Mesothelial cell of epicardium (in vitro differentiated cells): ENCODE measurements at regions not wholly inside any gene's neighbourhood (a gene's known extent, or its start where the extent isn't known, plus 50 kb on each side); places are given as distances from the start of the nearest gene placed in this dataset.

Experiments
- DNase-seq, 2 experiments: peaks; one replicate each; pipeline ENCODE4 v3.0.0; 2021; ENCODE audit warnings: low spot score in 2 of 2; ENCODE audit not compliant: unreplicated experiment in 2 of 2
- H3K27ac Mint-ChIP-seq: 2 replicates; pipeline ENCODE4 v1.8.0; 2021; ENCODE audit warnings: mixed read lengths
- H3K27me3 Mint-ChIP-seq: 2 replicates; pipeline ENCODE4 v1.8.0; 2021; ENCODE audit warnings: low read depth, mixed read lengths
- H3K36me3 Mint-ChIP-seq: 2 replicates; pipeline ENCODE4 v1.8.0; 2021; ENCODE audit warnings: mixed read lengths
- H3K4me1 Mint-ChIP-seq: 2 replicates; pipeline ENCODE4 v1.8.0; 2021; ENCODE audit warnings: mixed read lengths
- H3K4me3 Mint-ChIP-seq: 2 replicates; pipeline ENCODE4 v1.8.0; 2021; ENCODE audit warnings: mild to moderate bottlenecking, moderate library complexity, mixed read lengths
- H3K9me3 Mint-ChIP-seq: 2 replicates; pipeline ENCODE4 v1.8.0; 2021; ENCODE audit warnings: mixed read lengths
- CTCF ChIP-seq: fragments of 200-600 bp; sonication (generic); IDR thresholded peaks from one replicate; pipeline ENCODE4 v1.5.0; 2021; ENCODE audit warnings: antibody characterized with exemption; ENCODE audit not compliant: unreplicated experiment

GRCh38 chr2:221762496-221762895 is 190.4 kb upstream of the EPHA4 start:
- Mint-ChIP-seq H3K4me1 (peaks cover 17% of the 10 kb centered on the region), H3K27ac (no peak overlapping the region), H3K27me3 (no peaks in the 10 kb centered on the region), H3K4me3 (no peak overlapping the region), H3K36me3 (no peaks in the 10 kb centered on the region), H3K9me3 (peaks cover 6% of the 10 kb centered on the region)
- DNase-seq, result no peak
- no peak for TF ChIP-seq CTCF

GRCh38 chr2:221761260-221761659 is 189.2 kb upstream of the EPHA4 start:
- DNase-seq, result no peak
- H3K36me3 Mint-ChIP-seq, result no peaks in the 10 kb centered on the region
- H3K4me1 Mint-ChIP-seq, result peaks cover 10% of the 10 kb centered on the region
- TF ChIP-seq CTCF, result no peak
- H3K27me3 Mint-ChIP-seq, result no peaks in the 10 kb centered on the region
- no peak overlapping the region for H3K4me3 Mint-ChIP-seq
- no peak overlapping the region for H3K27ac Mint-ChIP-seq
- H3K9me3 Mint-ChIP-seq, result peaks cover 6% of the 10 kb centered on the region

GRCh38 chr2:221758076-221758475 is 186.0 kb upstream of the EPHA4 start:
- TF ChIP-seq CTCF, result no peak
- Mint-ChIP-seq H3K27ac (no peak overlapping the region), H3K4me1 (peaks cover 9% of the 10 kb centered on the region), H3K4me3 (no peak overlapping the region), H3K27me3 (no peaks in the 10 kb centered on the region), H3K9me3 (peaks cover 11% of the 10 kb centered on the region), H3K36me3 (no peaks in the 10 kb centered on the region)
- DNase-seq, result no peak

DNA sequence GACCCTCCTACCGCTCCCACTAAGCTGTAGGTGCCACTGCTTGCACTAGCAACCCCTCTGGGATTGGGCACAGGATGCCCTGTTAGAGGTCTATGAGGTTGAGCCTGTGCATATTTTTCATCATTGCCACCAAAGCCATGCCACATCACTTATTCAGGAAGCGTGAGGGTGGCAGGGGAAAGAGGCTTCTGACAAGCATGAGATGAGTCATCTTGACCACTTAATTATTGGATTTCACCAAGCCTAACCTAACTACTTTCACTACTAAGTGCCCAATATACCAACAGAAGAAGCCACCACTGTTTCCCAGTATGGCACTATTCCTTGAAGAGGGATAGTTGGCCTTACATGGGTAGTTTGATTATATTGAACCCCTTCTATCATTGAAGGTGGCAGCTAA is 181.3 kb upstream of the EPHA4 start:
- Mint-ChIP-seq H3K36me3 (no peaks in the 10 kb centered on the region), H3K9me3 (peaks cover 5% of the 10 kb centered on the region), H3K27me3 (no peaks in the 10 kb centered on the region), H3K27ac (no peak overlapping the region), H3K4me3 (no peak overlapping the region), H3K4me1 (no peaks in the 10 kb centered on the region)
- no peak for TF ChIP-seq CTCF
- no peak for DNase-seq

DNA sequence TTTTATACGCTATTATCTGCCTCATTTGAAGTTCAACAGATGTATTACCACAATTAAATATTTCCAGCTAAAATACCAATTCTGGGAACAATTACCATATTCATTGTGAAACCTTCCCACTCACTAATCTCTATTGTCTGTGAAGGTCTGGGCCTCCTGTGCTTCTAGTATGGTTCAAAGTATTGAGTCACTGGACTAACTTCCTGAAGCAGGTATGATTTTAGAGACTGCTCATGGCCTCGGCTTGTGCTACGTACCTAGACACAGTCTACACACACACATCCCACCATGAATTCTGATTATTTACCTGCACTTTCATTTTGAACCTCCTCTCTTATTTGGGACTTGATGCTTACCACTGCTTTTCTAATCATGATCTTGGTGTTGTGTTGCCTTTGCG is 180.7 kb upstream of the EPHA4 start:
- no peak overlapping the region for H3K27ac Mint-ChIP-seq
- H3K4me3 Mint-ChIP-seq, result no peak overlapping the region
- no peaks in the 10 kb centered on the region for H3K27me3 Mint-ChIP-seq
- H3K9me3 Mint-ChIP-seq, result peaks cover 5% of the 10 kb centered on the region
- no peaks in the 10 kb centered on the region for H3K4me1 Mint-ChIP-seq
- no peak for DNase-seq
- TF ChIP-seq CTCF, result no peak
- no peaks in the 10 kb centered on the region for H3K36me3 Mint-ChIP-seq

GRCh38 chr2:221750316-221750715 is 178.2 kb upstream of the EPHA4 start:
- no peak overlapping the region for H3K4me3 Mint-ChIP-seq
- no peaks in the 10 kb centered on the region for H3K27me3 Mint-ChIP-seq
- H3K27ac Mint-ChIP-seq, result no peak overlapping the region
- DNase-seq, result no peak
- no peak for TF ChIP-seq CTCF
- H3K36me3 Mint-ChIP-seq, result peaks cover 2% of the 10 kb centered on the region
- H3K9me3 Mint-ChIP-seq, result peaks cover 5% of the 10 kb centered on the region
- H3K4me1 Mint-ChIP-seq, result no peaks in the 10 kb centered on the region
